GM23248 (cell line): ENCODE measurements at regions not wholly inside any gene's neighbourhood (a gene's known extent, or its start where the extent isn't known, plus 50 kb on each side); places are given as distances from the start of the nearest gene placed in this dataset.

ENCODE experiments used
- DNase-seq: peaks from one replicate; pipeline ENCODE4 v3.0.0-alpha.2; 2015
- H2AFZ ChIP-seq: fragments of 200-600 bp; sonication (generic); 2 replicates; pipeline ENCODE4 v1.6.1; 2016; ENCODE audit warnings: antibody characterized with exemption
- H3F3A ChIP-seq: fragments of 200-600 bp; sonication (generic); 2 replicates; pipeline ENCODE4 v1.6.1; 2016; ENCODE audit warnings: mild to moderate bottlenecking, antibody characterized with exemption, mixed run types; ENCODE audit not compliant: insufficient read depth
- H3K27ac ChIP-seq: fragments of 200-600 bp; sonication (generic); 2 replicates; pipeline ENCODE4 v1.5.1; 2016; ENCODE audit warnings: mild to moderate bottlenecking
- H3K27me3 ChIP-seq: fragments of 200-600 bp; sonication (generic); replicated peaks from 2 replicates; pipeline ENCODE4 v1.6.1; 2016; ENCODE audit warnings: mild to moderate bottlenecking; ENCODE audit not compliant: insufficient read depth
- H3K36me3 ChIP-seq: fragments of 200-600 bp; sonication (generic); 2 replicates; pipeline ENCODE4 v1.6.1; 2016; ENCODE audit warnings: low read depth, mild to moderate bottlenecking
- H3K4me1 ChIP-seq: fragments of 200-600 bp; sonication (generic); 2 replicates; pipeline ENCODE4 v1.6.1; 2016; ENCODE audit warnings: mild to moderate bottlenecking; ENCODE audit not compliant: insufficient read depth
- H3K4me2 ChIP-seq: fragments of 200-600 bp; sonication (generic); one replicate; pipeline ENCODE4 v1.6.1; 2016; ENCODE audit warnings: mild to moderate bottlenecking; ENCODE audit not compliant: unreplicated experiment
- H3K4me3 ChIP-seq: fragments of 200-600 bp; sonication (generic); 2 replicates; pipeline ENCODE4 v1.5.1; 2016; ENCODE audit warnings: mild to moderate bottlenecking
- H3K79me2 ChIP-seq: fragments of 200-600 bp; sonication (generic); 2 replicates; pipeline ENCODE4 v1.6.1; 2016; ENCODE audit warnings: mild to moderate bottlenecking; ENCODE audit not compliant: insufficient read depth
- H3K9ac ChIP-seq: fragments of 200-600 bp; sonication (generic); 2 replicates; pipeline ENCODE4 v1.6.1; 2016; ENCODE audit warnings: mild to moderate bottlenecking
- H3K9me2 ChIP-seq: fragments of 200-600 bp; sonication (generic); 2 replicates; pipeline ENCODE4 v1.6.1; 2016; ENCODE audit warnings: mixed run types, mild to moderate bottlenecking, moderate library complexity; ENCODE audit not compliant: insufficient read depth
- H3K9me3 ChIP-seq: fragments of 200-600 bp; sonication (generic); one replicate; pipeline ENCODE4 v1.6.1; 2017; ENCODE audit warnings: low read depth
- H4K20me1 ChIP-seq: fragments of 200-600 bp; sonication (generic); 2 replicates; pipeline ENCODE4 v1.6.0; 2016; ENCODE audit not compliant: insufficient read depth
- EZH2 ChIP-seq: fragments of 200-600 bp; sonication (generic); IDR thresholded peaks from 2 replicates; pipeline ENCODE4 v1.6.1; 2018; ENCODE audit warnings: antibody characterized with exemption, mild to moderate bottlenecking; ENCODE audit not compliant: insufficient read depth, poor library complexity, severe bottlenecking
- EZH2phosphoT487 ChIP-seq: fragments of 200-600 bp; sonication (generic); IDR thresholded peaks from 2 replicates; pipeline ENCODE4 v1.6.1; 2018; ENCODE audit warnings: antibody characterized with exemption, moderate library complexity, mild to moderate bottlenecking, low read depth; ENCODE audit not compliant: insufficient read depth
- whole genome bisulfite sequencing, 2 experiments: methylation state at CpG; one replicate each; pipeline ENCODE4 v1.1.6; 2015 to 2017; ENCODE audit warnings: low lambda C conversion rate in 2 of 2, low coverage in 1 of 2; ENCODE audit errors: missing lambda C conversion rate in 2 of 2; 5-methylcytosine and 5-hydroxymethylcytosine counted together
- in situ Hi-C: fragments of 300-500 bp; cut with MboI; formaldehyde crosslinking; loops from 2 replicates; pipeline ENCODE4 v1.15.0; 2020

DNA sequence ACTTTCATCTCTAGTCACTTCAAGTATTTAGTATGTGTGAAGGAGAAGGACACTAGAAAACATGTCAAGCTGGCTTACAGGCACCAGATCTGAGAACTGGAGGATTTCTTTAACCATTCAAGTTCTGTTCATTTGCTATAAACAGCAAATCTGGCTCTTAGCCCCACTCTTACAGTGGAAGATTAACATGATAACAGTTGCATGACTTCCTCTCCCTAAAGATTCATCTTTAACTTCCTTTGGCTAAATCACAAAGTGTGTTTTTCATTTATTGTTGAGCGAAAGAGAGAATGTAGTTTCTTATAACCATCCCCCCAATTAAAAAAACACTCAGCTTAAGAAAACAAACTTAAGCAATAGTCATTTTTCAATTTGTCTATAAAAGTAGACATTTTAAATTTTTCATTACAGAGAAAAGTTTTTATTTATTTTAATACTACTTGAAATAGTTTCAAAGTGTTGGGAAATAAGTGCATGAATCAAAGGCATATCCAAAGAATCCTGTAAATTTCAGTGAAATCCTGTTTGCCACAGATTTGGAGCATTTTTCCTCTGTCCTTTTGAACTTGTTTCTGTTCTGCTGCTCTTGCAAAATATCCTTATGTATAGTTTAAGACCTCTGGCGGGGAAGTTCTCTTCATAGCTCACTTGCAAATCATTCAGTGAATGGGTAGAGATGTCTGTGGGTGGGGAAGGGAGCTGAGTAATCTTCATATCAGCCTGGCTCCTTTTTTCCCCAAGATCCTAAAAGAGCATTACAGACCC, 241.0 kb upstream of the RBBP8 start:
- H3K27ac ChIP-seq = peak overlapping the region; percentile 79

DNA sequence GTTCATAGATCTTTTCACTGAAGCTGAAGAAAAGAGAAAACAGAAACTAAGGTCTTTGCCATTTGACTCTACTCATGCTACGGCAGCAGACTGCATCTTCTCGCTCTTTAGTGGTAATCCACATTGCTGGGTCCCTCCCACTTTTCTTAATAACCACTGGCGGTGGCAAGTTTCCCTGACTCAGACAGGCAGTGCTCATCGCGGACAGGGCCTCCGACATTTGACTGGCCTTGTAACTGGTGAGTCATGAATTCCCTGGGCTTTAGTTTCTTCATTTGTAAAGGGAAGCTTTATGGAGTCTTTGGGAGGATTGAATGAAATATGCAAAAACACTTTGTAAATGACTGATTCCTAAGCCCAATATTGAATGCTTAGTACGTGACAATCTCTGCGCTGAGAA, 238.2 kb upstream of the RBBP8 start:
- peak overlapping the region; percentile 74 for H3K27ac ChIP-seq
- H3K4me2 ChIP-seq = peak overlapping the region; percentile 75
- H3K4me3 ChIP-seq = peak overlapping the region; percentile 42
- H3K36me3 ChIP-seq = no peaks in the 10 kb centered on the region
- in situ Hi-C loops = no loop called here
- H3F3A ChIP-seq = peaks cover 63% of the 10 kb centered on the region
- 3 to 5% methylated on average over 8 of the region's 8 CpGs for WGBS, 2 experiments
- H3K79me2 ChIP-seq = no peaks in the 10 kb centered on the region
- peak overlapping the region; percentile 52; the same call in 1 of the 2 replicates for H2AFZ ChIP-seq
- peak; percentile 99 for DNase-seq
- H3K9me2 ChIP-seq = 0 out of 2 replicates have a peak, but pooled peaks cover 4% of the 10 kb centered on the region
- peak overlapping the region; percentile 39; the same call in 1 of the 2 replicates for H3K9ac ChIP-seq
- H4K20me1 ChIP-seq = no peaks in the 10 kb centered on the region
- H3K9me3 ChIP-seq = no peaks in the 10 kb centered on the region
- H3K4me1 ChIP-seq = peaks cover 52% of the 10 kb centered on the region
- TF ChIP-seq EZH2 (no peak), EZH2phosphoT487 (no peak)
- no peaks in the 10 kb centered on the region for H3K27me3 ChIP-seq

More for the DNA sequence above, 241.0 kb upstream of the RBBP8 start:
- Histone ChIP-seq H3K36me3 (no peaks in the 10 kb centered on the region), H2AFZ (peak overlapping the region; percentile 23; the same call in 1 of the 2 replicates), H4K20me1 (no peaks in the 10 kb centered on the region), H3K4me2 (peak overlapping the region; percentile 74), H3K9me2 (0 out of 2 replicates have a peak, but pooled peaks cover 4% of the 10 kb centered on the region), H3K27me3 (no peaks in the 10 kb centered on the region), H3K9ac (peak overlapping the region; percentile 41; the same call in 1 of the 2 replicates), H3K4me3 (peak overlapping the region; percentile 41), H3K79me2 (no peaks in the 10 kb centered on the region), H3K9me3 (no peaks in the 10 kb centered on the region), H3F3A (peaks cover 64% of the 10 kb centered on the region), H3K4me1 (peaks cover 58% of the 10 kb centered on the region)
- peak; percentile 95 for DNase-seq
- in situ Hi-C loops = no loop called here
- WGBS, 2 experiments = 0% methylated on average over 2 of the region's 2 CpGs
- TF ChIP-seq EZH2 (no peak), EZH2phosphoT487 (no peak)

GRCh38 chr18:22695674-22696073, 237.5 kb upstream of the RBBP8 start:
- 66 to 70% methylated on average over 4 of the region's 4 CpGs for WGBS, 2 experiments
- TF ChIP-seq EZH2 (no peak), EZH2phosphoT487 (no peak)
- Histone ChIP-seq H3F3A (peaks cover 55% of the 10 kb centered on the region), H3K9me3 (no peaks in the 10 kb centered on the region), H3K27me3 (no peaks in the 10 kb centered on the region), H2AFZ (no peak overlapping the region), H4K20me1 (no peaks in the 10 kb centered on the region), H3K4me2 (peak overlapping the region; percentile 75), H3K4me1 (peaks cover 51% of the 10 kb centered on the region), H3K9me2 (0 out of 2 replicates have a peak, but pooled peaks cover 4% of the 10 kb centered on the region), H3K36me3 (no peaks in the 10 kb centered on the region), H3K9ac (0 out of 2 replicates have a peak overlapping the region, but pooled peaks have one; percentile 26), H3K4me3 (peak overlapping the region; percentile 32; the same call in 1 of the 2 replicates), H3K79me2 (no peaks in the 10 kb centered on the region), H3K27ac (peak overlapping the region; percentile 74)
- peak; percentile 36 for DNase-seq
- in situ Hi-C loops = no loop called here

DNA sequence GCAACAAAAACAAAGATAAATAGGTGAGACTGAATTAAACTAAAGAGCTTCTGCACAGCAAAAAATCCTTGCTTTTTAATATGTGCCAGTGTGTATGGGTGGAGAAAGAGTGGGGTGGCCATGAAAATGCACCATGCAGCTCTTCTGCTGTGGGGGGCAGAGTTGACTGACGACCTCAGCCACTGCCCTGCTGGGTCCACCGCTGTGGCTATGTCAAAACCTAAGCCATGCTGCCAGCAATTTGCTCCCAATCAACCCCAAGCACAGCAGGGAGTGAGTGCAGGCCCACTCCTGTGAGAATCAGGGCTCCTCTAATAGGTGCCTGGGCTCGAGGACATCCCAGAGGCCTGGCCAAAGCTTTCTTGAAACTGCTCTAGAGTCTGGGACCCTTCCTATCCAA, 235.6 kb upstream of the RBBP8 start:
- H3K4me3 ChIP-seq = no peak overlapping the region
- H3K4me2 ChIP-seq = no peak overlapping the region
- no peaks in the 10 kb centered on the region for H3K79me2 ChIP-seq
- in situ Hi-C loops = no loop called here
- no peaks in the 10 kb centered on the region for H3K9me3 ChIP-seq
- DNase-seq = no peak
- H3K36me3 ChIP-seq = no peaks in the 10 kb centered on the region
- H3K9ac ChIP-seq = no peak overlapping the region
- no peak overlapping the region for H3K27ac ChIP-seq
- WGBS, 2 experiments = 56 to 57% methylated on average over 3 of the region's 3 CpGs
- no peak overlapping the region for H2AFZ ChIP-seq
- H3F3A ChIP-seq = peaks cover 37% of the 10 kb centered on the region
- 0 out of 2 replicates have a peak, but pooled peaks cover 4% of the 10 kb centered on the region for H3K9me2 ChIP-seq
- H3K4me1 ChIP-seq = peaks cover 36% of the 10 kb centered on the region
- TF ChIP-seq EZH2 (no peak), EZH2phosphoT487 (no peak)
- H4K20me1 ChIP-seq = no peaks in the 10 kb centered on the region
- H3K27me3 ChIP-seq = no peaks in the 10 kb centered on the region
